OCI-LY3 (cell line): ENCODE measurements at regions not wholly inside any gene's neighbourhood (a gene's known extent, or its start where the extent isn't known, plus 50 kb on each side); places are given as distances from the start of the nearest gene placed in this dataset.

Source experiments
- CTCF ChIP-seq: fragments of 200-600, 300-600 bp; sonication (generic); IDR thresholded peaks from 2 replicates; pipeline ENCODE4 v1.5.1; 2014; ENCODE audit warnings: antibody characterized with exemption, low read length, low read depth
- EZH2phosphoT487 ChIP-seq: fragments of 200-600 bp; shearing (Covaris generic); IDR thresholded peaks from 2 replicates; pipeline ENCODE4 v1.6.1; 2018; ENCODE audit warnings: antibody characterized with exemption, mixed run types, low read depth

GRCh38 chr17:31692632-31693031 lies 166.4 kb downstream of the COPRS start:
- no peak for TF ChIP-seq CTCF
- no peak for TF ChIP-seq EZH2phosphoT487
